ENCODE measurements at regions not wholly inside any gene's neighbourhood (a gene's known extent, or its start where the extent isn't known, plus 50 kb on each side); places are given as distances from the start of the nearest gene placed in this dataset.

- H3K4me1 ChIP-seq (ENCODE audit: control insufficient read depth, insufficient read depth, low read length) = no peaks in the 10 kb centered on the region
- ChIA-PET POLR2A (ENCODE audit: unreplicated experiment) (no interaction called here), CTCF (no interaction called here)
- no peak overlapping the region for H3K4ac ChIP-seq (ENCODE audit: low read depth, low read length)
- H4K8ac ChIP-seq (ENCODE audit: low read depth in 2 of 2, low read length in 2 of 2) = no peak overlapping the region
- no peak overlapping the region for H2BK5ac ChIP-seq (ENCODE audit: low read depth, low read length, poor library complexity, severe bottlenecking)
- no peaks in the 10 kb centered on the region for H3K79me1 ChIP-seq (ENCODE audit: low read depth in 1 of 2, low read length in 2 of 2)
- H3K27me3 ChIP-seq (ENCODE audit: control insufficient read depth, insufficient read depth, low read length) = no peaks in the 10 kb centered on the region
- H2AK5ac ChIP-seq (ENCODE audit: low read depth, low read length) = no peak overlapping the region
- no peak overlapping the region for H4K91ac ChIP-seq (ENCODE audit: insufficient read depth, low read depth, low read length)
- no peak overlapping the region for H3K23ac ChIP-seq (ENCODE audit: low read depth, low read length)
- H4K20me1 ChIP-seq (ENCODE audit: insufficient read depth, low read length) = no peaks in the 10 kb centered on the region
- in situ Hi-C loops (cut with MboI; ENCODE audit: low sequenced_read_pairs) (no loop called here), dilution Hi-C loops (cut with HindIII; ENCODE audit: low sequenced_read_pairs, unreplicated experiment) (no loop called here), intact Hi-C loops (cut with micrococcal nuclease) (no loop called here)
- no peak overlapping the region for H3K4me3 ChIP-seq (ENCODE audit: insufficient read depth, low read depth, low read length)
- H3K9me3 ChIP-seq (ENCODE audit: control insufficient read depth, insufficient read depth, low read length) = peaks cover 63% of the 10 kb centered on the region
- no peaks in the 10 kb centered on the region for H3K36me3 ChIP-seq (ENCODE audit: control insufficient read depth, insufficient read depth, low read length)
- DNase-seq (no peak), ATAC-seq (ENCODE audit: low read depth) (no peak)
- no TSS peak for BruUV-seq (replicated peaks)
- H2AFZ ChIP-seq (replicated peaks; ENCODE audit: low read length, poor library complexity) = no peak overlapping the region
- H2BK15ac ChIP-seq (ENCODE audit: low read depth, low read length) = no peak overlapping the region
- no peak overlapping the region for H3K9ac ChIP-seq (ENCODE audit: low read depth, low read length)
- no peak overlapping the region for H2AK9ac ChIP-seq (replicated peaks; ENCODE audit: low read depth, low read length, poor library complexity)
- H3K18ac ChIP-seq (ENCODE audit: low read depth, low read length) = no peak overlapping the region
- no peak overlapping the region for H3K4me2 ChIP-seq (ENCODE audit: low read depth, low read length)
- H2BK120ac ChIP-seq (ENCODE audit: low read depth, low read length) = no peak overlapping the region
- WGBS, 2 experiments (ENCODE audit: extremely low coverage in 2 of 2, insufficient read length in 1 of 2) = 68% methylated on average over 4 of the region's 16 CpGs; no CpG with 5 or more reads in 1 of the 2 experiments
- TF ChIP-seq MXI1 (IDR thresholded peaks at IDR 0.05; ENCODE audit: borderline replicate concordance, low read depth, low read length) = no peak
- TF ChIP-seq NFE2L2 (IDR thresholded peaks at IDR 0.05; ENCODE audit: low read depth, low read length) = no peak
- TF ChIP-seq ELK1 (IDR thresholded peaks at IDR 0.05; ENCODE audit: borderline replicate concordance, low read depth, low read length) = no peak
- no peak for TF ChIP-seq POLR2A (IDR thresholded peaks at IDR 0.05; ENCODE audit: low read depth, low read length)
- no peak for TF ChIP-seq CHD1 (IDR thresholded peaks at IDR 0.05; ENCODE audit: low read depth, low read length)
- no peak for TF ChIP-seq CTCF (conservative IDR thresholded peaks at IDR 0.05; ENCODE audit: low read depth, low read length)
- no peak for TF ChIP-seq USF2 (IDR thresholded peaks at IDR 0.05; ENCODE audit: low read depth, low read length)
- TF ChIP-seq RFX5 (IDR thresholded peaks at IDR 0.05; ENCODE audit: low read depth, low read length) = no peak
- TF ChIP-seq MAFK (IDR thresholded peaks at IDR 0.05; ENCODE audit: low read depth, low read length) = no peak
- TF ChIP-seq CEBPB (IDR thresholded peaks at IDR 0.05; ENCODE audit: low read depth, low read length) = no peak
- H4K5ac ChIP-seq (ENCODE audit: low read depth, low read length) = no peak overlapping the region
- no peak overlapping the region for H3K27ac ChIP-seq (ENCODE audit: insufficient read depth, low read length)
- H3K56ac ChIP-seq (ENCODE audit: extremely low read depth, insufficient read depth, low read length) = no peak overlapping the region
- no peak overlapping the region for H2BK20ac ChIP-seq (ENCODE audit: low read depth, low read length)
- no peak overlapping the region for H3K14ac ChIP-seq (replicated peaks; ENCODE audit: low read depth, low read length)
- H3K9me1 ChIP-seq (ENCODE audit: insufficient read depth, low read length) = no peaks in the 10 kb centered on the region
Observed at GRCh38 chr2:2565671-2566070, 234.6 kb upstream of the MYT1L start.
